ENCODE measurements at regions not wholly inside any gene's neighbourhood (a gene's known extent, or its start where the extent isn't known, plus 50 kb on each side); places are given as distances from the start of the nearest gene placed in this dataset.

DNA sequence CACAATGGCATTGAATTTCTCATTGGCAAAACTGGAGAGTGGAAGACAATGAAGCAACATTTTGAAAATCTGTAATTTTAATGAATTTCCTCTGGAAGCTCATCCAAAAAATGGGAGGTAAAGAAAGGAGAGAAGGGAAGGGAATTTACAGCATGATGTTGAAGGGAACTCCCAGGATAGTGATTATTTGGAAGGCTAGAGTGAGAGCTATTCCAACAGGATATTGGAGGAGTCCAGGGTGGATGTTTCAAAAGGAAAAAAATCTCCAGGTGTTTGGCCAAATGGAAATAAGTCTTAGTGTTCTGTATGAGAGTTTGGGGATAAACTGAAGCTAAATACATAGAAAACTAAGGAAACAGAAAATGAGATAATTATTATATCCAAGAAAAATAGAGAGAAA is 106.2 kb downstream of the IZUMO3 start:
- TF ChIP-seq, protein P1, sequence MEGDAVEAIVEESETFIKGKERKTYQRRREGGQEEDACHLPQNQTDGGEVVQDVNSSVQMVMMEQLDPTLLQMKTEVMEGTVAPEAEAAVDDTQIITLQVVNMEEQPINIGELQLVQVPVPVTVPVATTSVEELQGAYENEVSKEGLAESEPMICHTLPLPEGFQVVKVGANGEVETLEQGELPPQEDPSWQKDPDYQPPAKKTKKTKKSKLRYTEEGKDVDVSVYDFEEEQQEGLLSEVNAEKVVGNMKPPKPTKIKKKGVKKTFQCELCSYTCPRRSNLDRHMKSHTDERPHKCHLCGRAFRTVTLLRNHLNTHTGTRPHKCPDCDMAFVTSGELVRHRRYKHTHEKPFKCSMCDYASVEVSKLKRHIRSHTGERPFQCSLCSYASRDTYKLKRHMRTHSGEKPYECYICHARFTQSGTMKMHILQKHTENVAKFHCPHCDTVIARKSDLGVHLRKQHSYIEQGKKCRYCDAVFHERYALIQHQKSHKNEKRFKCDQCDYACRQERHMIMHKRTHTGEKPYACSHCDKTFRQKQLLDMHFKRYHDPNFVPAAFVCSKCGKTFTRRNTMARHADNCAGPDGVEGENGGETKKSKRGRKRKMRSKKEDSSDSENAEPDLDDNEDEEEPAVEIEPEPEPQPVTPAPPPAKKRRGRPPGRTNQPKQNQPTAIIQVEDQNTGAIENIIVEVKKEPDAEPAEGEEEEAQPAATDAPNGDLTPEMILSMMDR (IDR thresholded peaks at IDR 0.05): no peak
- Mint-ChIP-seq H3K9me3 (peaks cover 11% of the 10 kb centered on the region), H3K4me3 (no peak overlapping the region), H3K27me3 (no peaks in the 10 kb centered on the region), H3K27ac (no peak overlapping the region), H3K36me3 (ENCODE audit: low read depth) (no peaks in the 10 kb centered on the region), H3K4me1 (no peaks in the 10 kb centered on the region)
- ChIA-PET POLR2A (no interaction called here), CTCF (no interaction called here)
- intact Hi-C loops (cut with micrococcal nuclease): no loop called here
- ATAC-seq (ENCODE audit: low read depth) (no peak), DNase-seq (no peak)

DNA sequence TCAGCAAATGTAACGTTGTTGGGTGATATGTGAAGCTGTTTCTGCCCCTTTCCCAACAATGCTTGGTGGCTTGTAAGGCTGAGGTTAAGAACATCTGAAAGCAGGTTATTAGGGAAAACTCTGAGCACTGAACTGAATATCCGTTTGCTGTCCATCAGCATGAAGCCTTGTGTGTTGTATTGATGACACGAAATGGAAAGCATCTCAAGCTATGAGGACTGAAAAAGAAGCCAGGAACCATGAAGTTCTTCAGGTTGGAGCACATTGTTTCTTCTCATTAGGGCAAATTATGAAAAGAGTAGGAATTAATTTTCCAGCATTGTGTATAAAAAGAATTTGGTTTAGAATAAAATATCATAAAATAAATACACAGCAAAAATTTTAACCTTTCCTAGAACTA is 106.8 kb downstream of the IZUMO3 start:
- no peaks in the 10 kb centered on the region for H3K4me1 Mint-ChIP-seq
- H3K4me3 Mint-ChIP-seq: no peak overlapping the region
- ATAC-seq (ENCODE audit: low read depth) (no peak), DNase-seq (no peak)
- intact Hi-C loops (cut with micrococcal nuclease): no loop called here
- no peaks in the 10 kb centered on the region for H3K36me3 Mint-ChIP-seq (ENCODE audit: low read depth)
- ChIA-PET CTCF (no interaction called here), POLR2A (no interaction called here)
- TF ChIP-seq, protein P1 (IDR thresholded peaks at IDR 0.05): no peak
- H3K9me3 Mint-ChIP-seq: peaks cover 11% of the 10 kb centered on the region
- no peaks in the 10 kb centered on the region for H3K27me3 Mint-ChIP-seq
- H3K27ac Mint-ChIP-seq: no peak overlapping the region

DNA sequence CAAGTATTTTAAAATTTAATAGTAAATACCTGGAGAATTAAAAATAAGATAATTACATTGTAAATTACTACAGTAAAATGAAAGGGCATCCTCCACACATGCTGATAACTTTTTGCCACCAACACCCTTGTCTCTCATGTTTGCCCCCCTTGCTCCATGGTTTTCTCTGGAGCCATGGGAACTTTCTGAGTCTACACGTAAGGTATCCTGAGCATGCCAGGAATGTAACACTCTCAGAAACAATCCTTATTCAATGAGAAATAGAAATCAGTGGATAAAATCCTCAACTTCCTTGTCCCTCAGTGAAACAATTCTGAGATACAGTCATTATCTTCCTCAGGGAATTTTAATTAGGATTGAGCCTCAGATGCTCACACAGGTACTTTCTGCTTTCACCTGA is 108.9 kb downstream of the IZUMO3 start:
- CTCF ChIA-PET: no interaction called here

DNA sequence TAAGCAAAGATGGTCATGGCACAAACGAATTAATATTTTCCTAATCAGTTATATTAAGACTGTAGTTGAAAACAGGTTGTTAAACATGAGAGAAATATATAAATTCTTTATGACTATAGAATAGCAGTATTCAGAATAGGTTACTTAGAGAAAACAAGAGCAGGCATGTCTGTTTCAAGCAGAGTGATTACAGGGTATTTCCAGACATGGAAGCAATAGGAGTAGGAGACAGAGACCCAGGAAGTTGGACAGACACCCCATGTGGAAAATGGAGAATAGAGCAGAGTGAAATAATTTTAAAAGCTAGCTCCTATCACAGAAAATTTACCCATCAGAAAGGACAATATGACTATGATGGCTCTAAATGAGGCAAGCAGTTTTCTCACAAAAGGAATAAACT is 111.5 kb downstream of the IZUMO3 start:
- Mint-ChIP-seq H3K4me3 (no peak overlapping the region), H3K36me3 (ENCODE audit: low read depth) (no peaks in the 10 kb centered on the region), H3K9me3 (peaks cover 4% of the 10 kb centered on the region), H3K27me3 (no peaks in the 10 kb centered on the region), H3K27ac (no peak overlapping the region), H3K4me1 (no peaks in the 10 kb centered on the region)
- ChIA-PET POLR2A (no interaction called here), CTCF (no interaction called here)
- DNase-seq (no peak), ATAC-seq (ENCODE audit: low read depth) (no peak)
- TF ChIP-seq, protein P1 (IDR thresholded peaks at IDR 0.05): no peak
- intact Hi-C loops (cut with micrococcal nuclease): no loop called here

More for the DNA sequence above, 108.9 kb downstream of the IZUMO3 start:
- Mint-ChIP-seq H3K4me1 (no peaks in the 10 kb centered on the region), H3K4me3 (no peak overlapping the region), H3K27me3 (no peaks in the 10 kb centered on the region), H3K27ac (no peak overlapping the region), H3K9me3 (peaks cover 11% of the 10 kb centered on the region), H3K36me3 (ENCODE audit: low read depth) (no peaks in the 10 kb centered on the region)
- no peak for DNase-seq
- TF ChIP-seq, protein P1 (IDR thresholded peaks at IDR 0.05): no peak
- intact Hi-C loops (cut with micrococcal nuclease): no loop called here
- POLR2A ChIA-PET: no interaction called here
- no peak for ATAC-seq (ENCODE audit: low read depth)

DNA sequence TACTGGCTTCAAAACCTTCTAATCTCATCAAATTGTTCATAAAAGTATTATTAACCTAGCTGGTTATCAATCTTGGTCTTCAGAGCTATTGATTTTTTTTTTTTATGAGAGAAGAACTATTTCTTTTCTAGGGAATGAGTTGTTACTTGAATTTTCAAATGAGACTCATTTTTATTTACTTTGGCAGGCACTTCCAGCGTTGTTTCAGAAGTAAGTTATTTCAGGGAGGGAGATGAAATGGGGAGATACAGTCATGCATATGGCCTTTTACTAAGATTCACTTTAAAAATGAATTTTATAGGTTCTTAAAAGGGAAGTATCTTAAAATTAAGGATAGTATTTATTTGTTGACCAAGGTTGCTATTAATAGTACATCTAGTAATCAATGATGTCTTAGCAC is 129.6 kb downstream of the IZUMO3 start:
- Mint-ChIP-seq H3K27me3 (no peaks in the 10 kb centered on the region), H3K4me3 (no peak overlapping the region), H3K36me3 (ENCODE audit: low read depth) (no peaks in the 10 kb centered on the region), H3K9me3 (peaks cover 6% of the 10 kb centered on the region), H3K4me1 (no peaks in the 10 kb centered on the region), H3K27ac (no peak overlapping the region)
- intact Hi-C loops (cut with micrococcal nuclease): no loop called here
- ChIA-PET POLR2A (no interaction called here), CTCF (no interaction called here)
- TF ChIP-seq, protein P1 (IDR thresholded peaks at IDR 0.05): no peak
- ATAC-seq (ENCODE audit: low read depth): no peak
- DNase-seq: no peak
